GM19452 (cell line): ENCODE measurements at regions not wholly inside any gene's neighbourhood (a gene's known extent, or its start where the extent isn't known, plus 50 kb on each side); places are given as distances from the start of the nearest gene placed in this dataset.
"Not testable (repeated sequence)": the region's sequence is repeated elsewhere in the genome, so short reads cannot be mapped to it uniquely, and the experiment has no call there.

Experiments
- ATAC-seq: cut with Tn5 transposase; IDR thresholded peaks from one replicate; pipeline ENCODE4 v1.9.1; 2021; ENCODE audit not compliant: unreplicated experiment

GRCh38 chr16:87007907-87008306 is 309.3 kb downstream of the C16orf95 start:
- ATAC-seq: no peak

DNA sequence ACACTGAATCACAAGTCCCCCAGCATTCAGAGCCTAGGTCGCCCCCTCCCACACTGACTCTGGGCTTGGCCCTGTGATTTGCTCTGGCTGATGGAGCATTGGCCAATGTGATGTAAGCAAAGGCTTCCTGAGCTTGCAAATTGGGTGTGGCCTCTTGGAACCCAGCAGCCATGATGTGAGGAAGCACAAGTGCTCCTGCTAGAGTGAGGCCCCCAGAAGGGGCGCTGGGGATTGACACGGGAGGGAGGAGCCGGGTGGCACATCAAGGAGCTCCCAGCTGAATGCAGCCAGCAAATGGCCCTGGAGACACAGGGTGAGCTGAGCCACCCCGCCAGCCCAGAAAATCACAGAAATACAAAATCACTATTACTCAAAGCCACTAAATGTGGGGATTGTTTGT is 308.5 kb downstream of the C16orf95 start:
- ATAC-seq: no peak

- no peak for ATAC-seq
These were observed 303.9 kb downstream of the C16orf95 start for GRCh38 chr16:87012954-87013938.

DNA sequence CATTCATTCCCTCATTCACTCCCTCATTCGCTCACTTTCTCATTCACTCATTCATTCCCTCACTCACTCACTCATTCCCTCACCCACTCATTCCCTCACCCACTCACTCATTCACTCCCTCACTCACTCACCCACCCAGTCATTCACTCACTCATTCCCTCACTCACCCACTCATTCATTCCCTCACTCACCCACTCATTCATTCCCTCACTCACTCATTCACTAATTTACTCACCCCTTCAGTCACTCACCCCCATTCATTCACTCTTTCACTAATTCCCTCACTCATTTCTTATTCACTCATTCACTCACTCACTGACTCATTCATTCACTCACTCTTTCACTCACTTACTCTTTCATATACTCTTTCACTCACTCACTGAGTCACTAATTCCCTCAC is 303.1 kb downstream of the C16orf95 start:
- ATAC-seq: no peak

DNA sequence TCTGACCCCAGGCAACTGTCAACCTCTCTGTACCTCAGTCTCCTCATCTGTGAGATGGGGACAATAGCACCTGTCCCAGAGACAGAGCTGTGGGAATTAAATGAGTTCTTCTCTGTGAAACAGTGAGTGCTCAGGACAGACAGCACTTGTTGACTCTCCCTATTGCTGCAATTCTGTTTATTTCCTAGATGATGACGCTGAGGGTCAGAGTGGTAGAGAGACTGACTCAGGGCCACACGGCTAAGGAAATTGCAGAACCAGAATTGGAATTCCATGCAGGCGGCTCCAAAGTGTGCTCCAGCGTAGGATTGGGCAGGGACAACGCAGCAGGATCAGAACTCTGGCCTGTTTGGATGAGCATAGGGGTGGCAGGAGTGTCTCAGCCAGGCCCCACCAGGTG is 302.2 kb downstream of the C16orf95 start:
- no peak for ATAC-seq

- ATAC-seq: no peak
These were observed 300.9 kb downstream of the C16orf95 start for GRCh38 chr16:87016046-87017035.

DNA sequence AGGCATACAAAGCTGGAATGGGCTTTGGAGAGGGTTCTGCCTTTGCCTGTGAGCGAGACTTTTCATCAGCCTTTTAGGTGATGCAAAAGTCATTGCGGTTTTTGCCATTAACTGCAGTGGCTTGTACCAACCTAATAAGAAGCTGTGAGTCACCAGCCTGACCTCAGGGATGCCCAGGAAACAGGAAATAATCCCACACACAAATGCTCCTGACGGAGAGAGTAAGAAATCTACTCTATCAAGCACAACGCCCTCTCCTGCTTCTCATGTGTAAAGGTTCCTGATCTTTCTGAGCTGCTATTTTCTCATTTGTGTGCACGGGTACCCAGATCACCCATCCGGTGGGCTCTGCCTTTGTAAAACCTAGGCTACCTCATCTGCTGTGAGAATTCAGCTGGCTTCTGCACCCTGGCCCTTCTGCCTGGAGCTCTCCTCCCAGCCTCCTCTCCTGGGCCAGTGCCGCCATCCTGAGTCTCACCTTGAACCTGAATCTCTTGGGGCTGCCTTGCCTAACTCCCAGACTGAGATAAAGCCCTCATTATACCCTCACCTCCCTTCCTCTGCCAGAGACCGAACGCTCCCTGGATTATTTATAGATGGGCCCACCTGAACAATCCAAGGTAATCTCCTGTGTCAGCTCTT is 299.7 kb downstream of the C16orf95 start:
- no peak for ATAC-seq

- ATAC-seq: no peak
These were observed 291.5 kb downstream of the C16orf95 start for GRCh38 chr16:87025676-87026075.

DNA sequence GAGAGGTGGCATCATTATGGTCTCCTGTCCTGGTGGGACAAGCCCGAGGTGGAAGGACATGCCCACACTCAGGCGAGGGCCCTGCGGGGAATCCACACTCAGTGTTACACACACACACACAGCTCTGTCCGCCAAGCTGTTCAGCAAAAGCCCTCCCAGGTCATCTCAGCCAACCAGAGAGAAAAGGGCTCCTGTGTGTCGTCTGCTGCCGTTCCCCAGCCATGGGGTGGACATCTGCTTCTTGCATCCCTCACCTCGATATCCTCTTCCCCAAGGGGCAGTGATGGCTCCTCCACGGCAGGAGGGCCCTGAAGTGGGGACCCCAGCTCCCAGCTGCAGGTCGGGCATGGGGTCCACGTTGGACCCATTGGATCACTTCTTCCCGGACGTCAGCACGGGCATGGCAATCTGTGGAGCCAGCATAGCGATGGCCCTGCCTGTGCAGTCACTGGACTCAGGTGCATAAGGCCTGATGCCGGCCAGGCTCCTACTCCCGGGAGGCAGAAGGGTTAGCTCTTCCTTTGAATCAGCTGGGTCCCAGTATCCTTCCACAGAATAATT is 290.1 kb downstream of the C16orf95 start:
- no peak for ATAC-seq

- ATAC-seq: no peak
These were observed 288.5 kb downstream of the C16orf95 start for GRCh38 chr16:87028481-87029320.

- ATAC-seq: no peak
These were observed 284.6 kb downstream of the C16orf95 start for GRCh38 chr16:87032554-87032953.

DNA sequence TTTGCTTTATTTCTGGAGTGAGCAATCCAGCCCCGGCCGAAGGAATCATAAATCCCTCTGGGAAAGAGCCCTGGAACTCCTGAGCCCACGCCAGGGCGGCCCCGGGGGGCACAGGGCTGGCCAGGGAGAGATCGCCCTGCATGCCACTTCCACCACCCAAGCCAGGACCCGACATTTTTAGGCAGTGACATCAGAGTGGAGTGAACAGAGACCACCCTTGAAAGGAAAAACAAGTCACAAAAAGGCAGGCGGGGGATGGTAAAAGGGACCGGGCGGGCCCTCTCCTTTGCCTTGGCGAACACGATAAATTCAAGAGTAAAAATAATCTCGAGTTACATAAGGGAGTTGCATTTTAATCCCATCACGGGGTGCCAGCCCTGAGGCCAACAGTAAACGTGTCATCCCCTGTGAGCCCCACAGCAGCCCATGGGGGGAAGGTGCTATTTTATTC is 284.1 kb downstream of the C16orf95 start:
- no peak for ATAC-seq

DNA sequence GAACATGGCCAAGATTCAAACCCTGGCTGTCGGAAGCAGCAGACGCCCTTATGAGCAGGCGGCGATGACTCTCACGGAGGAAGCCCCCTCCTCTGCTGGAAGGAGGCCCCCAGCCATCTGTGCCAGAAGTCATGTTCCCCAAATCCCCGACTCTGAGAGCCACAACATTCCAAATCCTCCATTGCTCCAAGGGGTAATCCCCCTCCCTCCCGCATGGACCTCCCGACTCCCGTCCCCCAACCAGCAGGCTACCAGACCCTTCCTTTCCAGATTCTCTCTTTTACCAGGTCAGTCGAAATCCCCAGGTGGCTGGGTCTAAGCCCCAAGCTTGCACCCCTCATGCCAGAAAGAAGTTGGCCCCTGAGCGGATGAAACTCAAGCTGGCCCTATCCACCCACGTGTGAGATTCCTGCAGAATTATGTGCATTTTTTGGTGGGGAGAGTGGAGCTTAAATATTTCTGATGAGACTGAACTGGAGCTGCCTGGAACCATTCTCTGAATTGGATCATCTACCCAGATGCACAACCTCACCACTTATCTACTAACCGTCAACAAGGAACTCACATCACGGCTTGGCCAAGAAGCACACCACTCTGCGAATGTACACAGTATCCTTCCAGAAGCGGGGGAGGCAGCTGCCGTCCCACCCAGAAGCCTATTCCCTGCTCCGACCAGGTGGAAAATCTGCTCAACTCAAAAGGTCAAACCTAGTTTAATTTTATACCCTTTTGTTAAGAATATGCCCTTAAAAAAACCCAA is 283.5 kb downstream of the C16orf95 start:
- ATAC-seq: no peak

GRCh38 chr16:87034317-87034716 is 282.9 kb downstream of the C16orf95 start:
- ATAC-seq: no peak

GRCh38 chr16:87035053-87035452 is 282.1 kb downstream of the C16orf95 start:
- no peak for ATAC-seq

GRCh38 chr16:87037012-87037411 is 280.2 kb downstream of the C16orf95 start:
- ATAC-seq: no peak

DNA sequence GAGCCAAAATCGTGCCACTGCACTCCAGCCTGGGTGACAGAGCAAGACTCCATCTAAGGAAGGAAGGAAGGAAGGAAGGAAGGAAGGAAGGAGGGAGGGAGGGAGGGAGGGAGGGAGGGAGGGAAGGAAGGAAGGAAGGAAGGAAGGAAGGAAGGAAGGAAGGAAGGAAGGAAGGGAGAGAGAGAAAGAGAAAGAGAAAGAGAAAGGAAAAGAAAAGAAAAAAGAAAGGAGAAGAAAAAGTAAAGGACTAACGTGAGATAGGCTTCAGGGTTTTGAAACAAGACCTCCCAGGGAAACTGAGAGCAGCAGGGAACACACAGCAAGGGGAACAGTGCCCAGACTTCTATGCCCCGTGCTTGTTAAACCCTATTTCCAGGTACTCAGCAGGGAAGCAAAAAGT is 278.7 kb downstream of the C16orf95 start:
- ATAC-seq: not testable (repeated sequence)

DNA sequence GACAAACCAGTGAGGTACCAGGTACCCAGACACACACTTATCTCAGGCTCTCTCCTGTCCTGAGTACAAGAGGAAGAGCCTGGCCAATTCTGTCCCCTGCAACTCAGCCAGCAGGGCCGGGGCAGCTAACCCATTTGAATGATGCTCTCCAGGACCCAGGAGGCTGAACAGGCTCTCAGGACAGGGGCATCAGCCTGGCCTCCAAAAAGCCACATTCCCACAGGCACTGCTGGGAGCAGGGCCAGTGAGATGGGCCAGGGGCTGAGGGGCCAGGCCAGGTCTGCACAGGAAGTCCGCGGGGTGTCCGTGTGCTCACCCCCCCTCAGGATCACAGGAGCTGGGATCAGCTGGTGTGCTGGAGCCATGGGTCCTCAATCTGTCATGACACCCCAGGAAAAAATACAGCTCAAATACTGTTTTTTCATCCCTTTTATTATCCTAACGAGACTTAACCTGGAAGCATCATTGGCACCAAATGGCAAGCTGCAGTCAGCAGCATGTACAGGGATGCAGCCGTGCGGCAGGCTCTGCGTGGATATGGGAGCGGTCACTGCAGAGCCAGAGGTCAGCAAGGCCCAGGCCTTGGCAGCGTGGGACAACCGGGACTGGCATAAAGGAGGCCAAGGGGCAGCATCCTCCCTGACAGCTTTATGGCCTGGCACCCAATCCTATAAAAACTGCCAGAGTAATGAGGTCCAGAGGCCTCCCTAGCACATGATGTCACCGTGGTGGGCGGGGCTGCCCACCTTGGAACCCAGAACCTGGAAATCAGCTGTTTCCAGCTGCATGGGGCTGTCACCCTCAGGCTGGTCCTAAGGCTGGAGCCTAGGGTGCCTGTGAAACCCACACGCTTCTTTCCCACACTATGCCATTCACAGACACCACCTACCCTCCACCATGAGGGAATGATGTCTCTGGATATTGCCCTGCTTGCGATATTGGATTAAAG is 276.7 kb downstream of the C16orf95 start:
- ATAC-seq: no peak
